PC-9 (cell line): ENCODE measurements at regions not wholly inside any gene's neighbourhood (a gene's known extent, or its start where the extent isn't known, plus 50 kb on each side); places are given as distances from the start of the nearest gene placed in this dataset.

ENCODE experiments used
- BruUV-seq: library from RNA; stranded (reverse); fragments of 400-500 nt; replicated peaks from 2 replicates; lab custom pipeline; 2021; lab: Mats Ljungman, UMichigan
- CTCF ChIA-PET: fragments of 300-600 bp; sonication (Branson Sonifier 250); formaldehyde crosslinking; loops from one replicate; lab custom pipeline; 2022; ENCODE audit warnings: antibody characterized with exemption; lab: Charles Lee
- POLR2A ChIA-PET: fragments of 300-600 bp; sonication (Branson Sonifier 250); formaldehyde crosslinking; loops from one replicate; lab custom pipeline; 2022; ENCODE audit warnings: antibody characterized with exemption; ENCODE audit not compliant: unreplicated experiment; lab: Charles Lee
- DNase-seq, 2 experiments: peaks; one replicate each; pipeline versions ENCODE4 v3.0.0 to v3.0.0-alpha.2; 2015 to 2022; ENCODE audit warnings: mixed read lengths in 1 of 2
- H2AFZ ChIP-seq: fragments of 200-600 bp; sonication (generic); 2 replicates; pipeline ENCODE4 v1.8.1; 2017; ENCODE audit warnings: antibody characterized with exemption
- H3F3A ChIP-seq: fragments of 200-600 bp; sonication (generic); 2 replicates; pipeline ENCODE4 v1.8.1; 2017; ENCODE audit warnings: antibody characterized with exemption, mild to moderate bottlenecking, low read depth; ENCODE audit not compliant: insufficient read depth
- H3K27ac ChIP-seq: fragments of 200-600 bp; sonication (generic); 2 replicates; pipeline ENCODE4 v1.6.1; 2016; ENCODE audit warnings: mixed run types
- H3K27me3 ChIP-seq: fragments of 200-600 bp; sonication (generic); 2 replicates; pipeline ENCODE4 v1.6.1; 2016; ENCODE audit warnings: low read depth, mixed run types; ENCODE audit not compliant: insufficient read depth
- H3K36me3 ChIP-seq: fragments of 200-600 bp; sonication (generic); 2 replicates; pipeline ENCODE4 v1.6.1; 2016; ENCODE audit warnings: low read depth, mixed run types
- H3K4me1 ChIP-seq: fragments of 200-600 bp; sonication (generic); replicated peaks from 2 replicates; pipeline ENCODE4 v1.6.1; 2016; ENCODE audit warnings: mixed run types; ENCODE audit not compliant: insufficient read depth
- H3K4me2 ChIP-seq: fragments of 200-600 bp; sonication (generic); 2 replicates; pipeline ENCODE4 v1.6.1; 2017; ENCODE audit warnings: mixed run types
- H3K4me3 ChIP-seq: fragments of 200-600 bp; sonication (generic); 2 replicates; pipeline ENCODE4 v1.6.1; 2016; ENCODE audit warnings: mixed run types
- H3K79me2 ChIP-seq: fragments of 200-600 bp; sonication (generic); 2 replicates; pipeline ENCODE4 v1.6.1; 2017; ENCODE audit warnings: low read depth, mixed run types
- H3K9me2 ChIP-seq: fragments of 200-600 bp; sonication (generic); 2 replicates; pipeline ENCODE4 v1.8.1; 2017; ENCODE audit warnings: mild to moderate bottlenecking; ENCODE audit not compliant: insufficient read depth
- H3K9me3 ChIP-seq: fragments of 200-600 bp; sonication (generic); 2 replicates; pipeline ENCODE4 v1.8.1; 2016; ENCODE audit warnings: low read depth; ENCODE audit not compliant: insufficient read depth
- H4K20me1 ChIP-seq: fragments of 200-600 bp; sonication (generic); 2 replicates; pipeline ENCODE4 v1.8.1; 2017; ENCODE audit not compliant: insufficient read depth
- EZH2 ChIP-seq: fragments of 200-600 bp; sonication (generic); IDR thresholded peaks from 2 replicates; pipeline ENCODE4 v1.8.0; 2017; ENCODE audit warnings: antibody characterized with exemption, low read depth
- intact Hi-C: fragments of 100-400 bp; cut with micrococcal nuclease; formaldehyde crosslinking; loops from one replicate; pipeline ENCODE4 v1.10.0; 2022; ENCODE audit not compliant: unreplicated experiment
- TF ChIP-seq, protein P1 (sequence below): fragments of 200-600 bp; sonication (generic); conservative IDR thresholded peaks from 2 replicates; pipeline ENCODE4 v1.6.1; 2017; ENCODE audit warnings: mixed run types, antibody characterized with exemption, mild to moderate bottlenecking, moderate library complexity

DNA sequence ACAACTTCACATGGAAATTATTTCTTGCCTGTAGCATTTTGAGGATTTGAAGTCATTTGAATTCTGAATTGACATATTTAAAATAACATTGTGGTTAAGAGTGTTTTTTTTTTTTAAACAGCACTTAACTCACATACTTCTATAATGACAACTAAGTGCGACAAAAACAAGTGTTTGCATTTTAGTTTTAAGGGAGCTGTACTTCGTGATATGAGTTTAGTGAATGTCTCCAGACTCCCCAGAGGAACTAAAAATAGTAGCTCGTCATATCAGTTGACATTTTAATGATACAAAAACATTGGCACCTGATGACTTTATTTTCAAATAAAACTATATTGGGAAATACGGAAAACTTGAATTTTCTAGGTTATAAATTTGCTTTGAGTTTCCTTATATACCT is 389.6 kb upstream of the MON1B start:
- TF ChIP-seq, protein P1, sequence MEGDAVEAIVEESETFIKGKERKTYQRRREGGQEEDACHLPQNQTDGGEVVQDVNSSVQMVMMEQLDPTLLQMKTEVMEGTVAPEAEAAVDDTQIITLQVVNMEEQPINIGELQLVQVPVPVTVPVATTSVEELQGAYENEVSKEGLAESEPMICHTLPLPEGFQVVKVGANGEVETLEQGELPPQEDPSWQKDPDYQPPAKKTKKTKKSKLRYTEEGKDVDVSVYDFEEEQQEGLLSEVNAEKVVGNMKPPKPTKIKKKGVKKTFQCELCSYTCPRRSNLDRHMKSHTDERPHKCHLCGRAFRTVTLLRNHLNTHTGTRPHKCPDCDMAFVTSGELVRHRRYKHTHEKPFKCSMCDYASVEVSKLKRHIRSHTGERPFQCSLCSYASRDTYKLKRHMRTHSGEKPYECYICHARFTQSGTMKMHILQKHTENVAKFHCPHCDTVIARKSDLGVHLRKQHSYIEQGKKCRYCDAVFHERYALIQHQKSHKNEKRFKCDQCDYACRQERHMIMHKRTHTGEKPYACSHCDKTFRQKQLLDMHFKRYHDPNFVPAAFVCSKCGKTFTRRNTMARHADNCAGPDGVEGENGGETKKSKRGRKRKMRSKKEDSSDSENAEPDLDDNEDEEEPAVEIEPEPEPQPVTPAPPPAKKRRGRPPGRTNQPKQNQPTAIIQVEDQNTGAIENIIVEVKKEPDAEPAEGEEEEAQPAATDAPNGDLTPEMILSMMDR, result no peak
- TF ChIP-seq EZH2, result no peak
- H3K79me2 ChIP-seq, result no peaks in the 10 kb centered on the region
- ChIA-PET CTCF (no interaction called here), POLR2A (no interaction called here)
- no peaks in the 10 kb centered on the region for H3K9me3 ChIP-seq
- no peak overlapping the region for H3K27ac ChIP-seq
- intact Hi-C loops, result no loop called here
- H3F3A ChIP-seq, result no peaks in the 10 kb centered on the region
- H3K9me2 ChIP-seq, result no peaks in the 10 kb centered on the region
- no peak overlapping the region for H3K4me2 ChIP-seq
- H4K20me1 ChIP-seq, result no peaks in the 10 kb centered on the region
- H3K4me3 ChIP-seq, result no peak overlapping the region
- no peak for DNase-seq
- no peaks in the 10 kb centered on the region for H3K36me3 ChIP-seq
- BruUV-seq, result no TSS peak
- no peak overlapping the region for H2AFZ ChIP-seq
- H3K27me3 ChIP-seq, result peaks cover 52% of the 10 kb centered on the region
- no peaks in the 10 kb centered on the region for H3K4me1 ChIP-seq

DNA sequence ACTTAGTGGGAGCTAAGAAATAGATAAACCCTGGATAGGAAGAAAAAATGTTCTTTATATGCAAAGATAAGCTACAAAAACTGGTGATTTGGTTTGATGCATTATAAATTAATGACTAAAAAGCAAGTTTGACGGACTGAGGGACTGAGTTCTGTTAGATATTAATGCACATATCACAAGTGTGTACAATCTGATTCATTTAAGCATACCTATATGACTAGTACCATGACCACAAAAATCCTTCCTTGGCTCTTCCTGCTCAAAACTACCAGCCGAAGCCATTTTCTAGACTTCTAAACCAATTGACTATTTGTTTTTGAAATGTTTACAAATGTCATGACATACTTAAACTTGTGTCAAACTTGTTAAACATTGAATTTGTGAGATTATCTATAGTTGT is 374.5 kb upstream of the MON1B start:
- H3K9me3 ChIP-seq, result no peaks in the 10 kb centered on the region
- TF ChIP-seq, protein P1, result no peak
- no peak for TF ChIP-seq EZH2
- H3K4me2 ChIP-seq, result no peak overlapping the region
- H3F3A ChIP-seq, result no peaks in the 10 kb centered on the region
- no peak overlapping the region for H2AFZ ChIP-seq
- H3K27me3 ChIP-seq, result peaks cover 41% of the 10 kb centered on the region
- no peak for DNase-seq
- H3K4me3 ChIP-seq, result no peak overlapping the region
- H3K4me1 ChIP-seq, result no peaks in the 10 kb centered on the region
- POLR2A ChIA-PET, result no interaction called here
- H4K20me1 ChIP-seq, result no peaks in the 10 kb centered on the region
- intact Hi-C loops, result no loop called here
- H3K36me3 ChIP-seq, result no peaks in the 10 kb centered on the region
- H3K79me2 ChIP-seq, result no peaks in the 10 kb centered on the region
- H3K27ac ChIP-seq, result no peak overlapping the region
- CTCF ChIA-PET, result no interaction called here
- no peaks in the 10 kb centered on the region for H3K9me2 ChIP-seq
- BruUV-seq, result no TSS peak

DNA sequence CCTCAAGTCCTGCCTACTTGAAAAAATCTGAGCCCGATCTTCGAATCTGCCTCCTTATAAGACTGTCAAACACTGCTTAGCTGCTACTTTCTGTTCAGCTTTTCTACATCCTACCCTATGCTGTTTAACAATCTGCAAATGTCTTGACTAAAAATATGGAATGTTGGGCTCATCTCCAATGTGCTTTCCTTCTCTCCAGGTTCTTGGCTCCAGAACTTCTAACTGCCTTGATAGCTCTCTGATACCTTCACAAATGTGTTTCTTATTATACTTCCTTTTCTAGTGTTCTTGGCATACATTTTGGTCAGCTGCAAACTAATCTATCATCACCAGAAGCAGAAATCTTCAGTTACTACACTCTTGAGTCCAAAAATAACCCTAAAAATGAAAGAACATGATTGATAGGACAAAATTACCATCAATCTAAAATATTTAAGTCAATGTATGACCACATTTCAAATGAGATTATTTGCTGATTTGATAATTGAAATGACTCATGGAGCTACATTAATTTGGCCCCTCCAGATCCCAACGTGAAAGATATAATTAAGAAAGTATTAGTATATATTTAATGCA is 372.3 kb upstream of the MON1B start:
- no peaks in the 10 kb centered on the region for H3F3A ChIP-seq
- no peaks in the 10 kb centered on the region for H3K79me2 ChIP-seq
- no TSS peak for BruUV-seq
- H3K4me3 ChIP-seq, result no peak overlapping the region
- H3K36me3 ChIP-seq, result no peaks in the 10 kb centered on the region
- intact Hi-C loops, result no loop called here
- H3K9me3 ChIP-seq, result no peaks in the 10 kb centered on the region
- POLR2A ChIA-PET, result no interaction called here
- no peak overlapping the region for H3K4me2 ChIP-seq
- no peak overlapping the region for H3K27ac ChIP-seq
- DNase-seq, result no peak
- H4K20me1 ChIP-seq, result no peaks in the 10 kb centered on the region
- H3K27me3 ChIP-seq, result peaks cover 41% of the 10 kb centered on the region
- H3K9me2 ChIP-seq, result no peaks in the 10 kb centered on the region; the same call in 1 of the 2 replicates
- TF ChIP-seq EZH2, result no peak
- TF ChIP-seq, protein P1, result no peak
- CTCF ChIA-PET, result no interaction called here
- H2AFZ ChIP-seq, result no peak overlapping the region
- H3K4me1 ChIP-seq, result no peaks in the 10 kb centered on the region
